ENCODE measurements at regions not wholly inside any gene's neighbourhood (a gene's known extent, or its start where the extent isn't known, plus 50 kb on each side); places are given as distances from the start of the nearest gene placed in this dataset.
"Not testable (repeated sequence)": the region's sequence is repeated elsewhere in the genome, so short reads cannot be mapped to it uniquely, and the experiment has no call there.

GRCh38 chr16:85234310-85235204, 122.3 kb upstream of the CIBAR2 start:
- no peak for TF ChIP-seq POLR2A (IDR thresholded peaks at IDR 0.05; ENCODE audit: low read depth, low read length)
- DNase-seq (ENCODE audit: insufficient read length, low spot score) (peak; percentile 97), FAIRE-seq (no peak)

- TF ChIP-seq POLR2A (IDR thresholded peaks at IDR 0.05; ENCODE audit: low read depth, low read length): no peak
- DNase-seq (ENCODE audit: insufficient read length, low spot score): peak; percentile 71
- no peak for FAIRE-seq
Observed at GRCh38 chr16:85235991-85236817, 123.9 kb upstream of the CIBAR2 start.

DNA sequence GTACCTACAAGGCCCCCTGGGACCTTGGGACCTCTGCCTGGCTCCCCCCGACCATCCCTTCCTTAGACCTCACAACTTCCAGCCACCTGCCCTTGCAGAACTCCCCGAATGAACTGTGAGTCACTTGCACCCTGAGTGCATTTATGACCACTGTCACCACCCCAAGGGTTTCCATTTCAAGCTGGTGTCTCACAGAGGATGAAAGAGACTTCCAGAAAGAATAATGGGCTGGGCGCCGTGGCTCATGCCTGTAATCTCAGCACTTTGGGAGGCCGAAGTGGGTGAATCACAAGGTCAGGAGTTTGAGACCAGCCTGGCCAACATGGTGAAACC, 124.5 kb upstream of the CIBAR2 start:
- no peak for TF ChIP-seq POLR2A (IDR thresholded peaks at IDR 0.05; ENCODE audit: low read depth, low read length)
- FAIRE-seq (no peak), DNase-seq (ENCODE audit: insufficient read length, low spot score) (peak; percentile 72)

- DNase-seq (ENCODE audit: insufficient read length, low spot score): no peak
- TF ChIP-seq POLR2A (IDR thresholded peaks at IDR 0.05; ENCODE audit: low read depth, low read length): no peak
- FAIRE-seq: no peak
Observed at GRCh38 chr16:85237817-85238216, 125.5 kb upstream of the CIBAR2 start.

- DNase-seq (ENCODE audit: insufficient read length, low spot score): no peak
- TF ChIP-seq POLR2A (IDR thresholded peaks at IDR 0.05; ENCODE audit: low read depth, low read length): no peak
- no peak for FAIRE-seq
Observed at GRCh38 chr16:85238233-85238647, 126.0 kb upstream of the CIBAR2 start.

DNA sequence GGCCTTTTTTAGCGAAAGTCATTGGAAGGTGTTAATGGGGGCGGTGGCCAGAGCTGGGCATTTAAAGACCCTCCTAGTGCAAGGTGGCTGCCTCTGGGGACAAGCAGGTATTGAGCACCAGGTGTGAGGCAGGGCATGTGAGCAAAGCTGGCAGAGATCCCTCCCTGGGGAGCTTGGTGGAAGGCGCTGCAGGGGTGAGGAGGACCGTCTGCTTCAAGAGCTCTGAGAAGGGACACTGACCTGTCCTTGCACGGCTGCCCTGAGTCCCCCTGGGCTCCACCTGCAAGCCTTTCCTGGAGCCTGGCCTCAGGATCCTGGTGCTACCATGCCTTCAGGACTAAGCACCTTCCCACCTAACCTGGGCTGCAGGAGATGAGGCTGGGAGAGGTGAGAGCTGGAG, 127.0 kb upstream of the CIBAR2 start:
- FAIRE-seq: no peak
- no peak for DNase-seq (ENCODE audit: insufficient read length, low spot score)
- TF ChIP-seq POLR2A (IDR thresholded peaks at IDR 0.05; ENCODE audit: low read depth, low read length): no peak

- DNase-seq (ENCODE audit: insufficient read length, low spot score): no peak
- TF ChIP-seq POLR2A (IDR thresholded peaks at IDR 0.05; ENCODE audit: low read depth, low read length): no peak
- no peak for FAIRE-seq
Observed at GRCh38 chr16:85239871-85240270, 127.6 kb upstream of the CIBAR2 start.

- FAIRE-seq (no peak), DNase-seq (ENCODE audit: insufficient read length, low spot score) (no peak)
Observed at GRCh38 chr16:85240982-85241924, 129.0 kb upstream of the CIBAR2 start.

DNA sequence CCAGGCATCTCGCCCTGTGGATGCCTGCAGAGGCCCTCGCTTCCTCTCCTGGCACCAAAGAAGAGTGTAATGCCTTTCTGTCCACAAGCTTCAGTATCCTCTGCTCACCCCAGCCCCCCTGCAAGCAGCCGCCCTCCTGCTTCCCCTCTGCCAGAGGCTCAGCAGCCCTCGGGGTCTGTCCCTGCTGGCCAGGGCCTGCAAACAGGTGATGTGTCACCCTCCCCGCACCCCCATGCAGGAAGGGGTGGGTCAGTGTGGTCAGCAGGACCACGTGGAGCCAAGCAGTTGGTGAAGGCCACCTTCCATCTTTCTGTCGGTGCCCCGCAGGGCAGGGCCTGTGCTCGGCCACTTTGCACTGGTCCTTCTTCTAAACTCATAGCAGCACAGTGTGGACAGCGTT, 129.9 kb upstream of the CIBAR2 start:
- FAIRE-seq (no peak), DNase-seq (ENCODE audit: insufficient read length, low spot score) (no peak)
- no peak for TF ChIP-seq POLR2A (IDR thresholded peaks at IDR 0.05; ENCODE audit: low read depth, low read length)

More at GRCh38 chr16:85240982-85241924, 129.0 kb upstream of the CIBAR2 start:
- no peak for TF ChIP-seq POLR2A (IDR thresholded peaks at IDR 0.05; ENCODE audit: low read depth, low read length)

DNA sequence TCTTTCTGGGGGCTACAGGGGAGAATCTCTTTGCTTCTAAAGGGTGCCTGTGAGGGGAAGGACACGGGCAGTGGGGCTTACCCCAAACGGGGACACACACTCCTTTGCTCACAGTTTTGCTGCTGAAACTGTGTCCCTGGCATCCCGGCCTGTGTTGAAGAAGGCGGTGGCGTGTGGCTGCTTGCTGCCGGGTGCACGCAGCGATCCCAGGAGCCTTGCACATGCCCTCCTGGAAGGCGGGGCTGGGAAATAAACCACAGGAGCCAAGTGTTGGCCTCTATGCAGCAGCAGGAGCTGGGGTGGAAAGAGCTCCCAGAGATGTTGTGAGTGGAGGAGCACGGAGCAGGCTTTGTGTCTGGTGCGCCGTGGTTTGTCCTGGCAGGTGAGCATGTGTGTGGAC, 131.0 kb upstream of the CIBAR2 start:
- no peak for TF ChIP-seq POLR2A (IDR thresholded peaks at IDR 0.05; ENCODE audit: low read depth, low read length)
- FAIRE-seq (no peak), DNase-seq (ENCODE audit: insufficient read length, low spot score) (no peak)

GRCh38 chr16:85244452-85244851, 132.2 kb upstream of the CIBAR2 start:
- FAIRE-seq; DNase-seq (ENCODE audit: insufficient read length, low spot score): not testable (repeated sequence)

DNA sequence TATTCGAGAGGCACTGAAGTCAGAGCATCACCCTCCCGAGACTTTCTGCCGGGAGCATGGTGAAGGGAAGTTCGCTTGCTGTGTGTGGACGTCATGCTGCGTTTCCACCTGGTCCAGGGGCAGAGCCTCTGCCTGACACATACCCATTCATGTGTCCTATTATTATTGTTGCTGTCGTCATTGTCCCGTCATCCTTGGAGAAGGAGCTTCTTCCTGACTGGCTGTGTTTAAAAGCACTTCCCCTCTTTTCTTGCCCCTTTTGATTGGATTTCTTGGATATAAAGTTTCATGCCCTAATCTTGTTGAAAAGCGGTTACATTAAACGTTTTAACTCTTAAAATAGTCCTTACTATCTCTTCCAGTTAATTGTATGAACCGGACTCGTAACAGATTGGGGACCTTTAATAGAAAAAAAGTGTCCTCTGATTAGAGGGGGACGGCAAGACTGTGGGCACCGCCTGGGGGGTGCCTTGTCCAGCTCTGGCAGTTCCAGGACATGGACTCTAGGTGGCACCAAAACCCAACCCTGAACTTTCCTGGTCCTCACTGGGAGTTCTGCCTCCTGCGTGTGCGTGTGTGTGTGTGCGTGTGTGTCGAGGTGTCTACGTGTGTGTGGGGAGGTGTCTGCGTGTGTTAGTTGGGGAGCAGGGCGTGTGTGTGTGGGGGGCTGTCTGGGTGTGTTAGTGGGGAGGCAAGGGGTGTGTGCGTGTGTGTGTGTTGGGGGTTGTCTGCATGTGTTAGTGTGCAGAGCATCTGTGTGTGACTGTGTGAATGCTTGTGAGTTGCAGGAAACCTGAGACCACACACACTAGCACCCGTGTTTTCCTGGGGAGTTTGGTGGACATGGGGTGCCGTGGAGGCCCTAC, 133.3 kb upstream of the CIBAR2 start:
- TF ChIP-seq POLR2A (IDR thresholded peaks at IDR 0.05; ENCODE audit: low read depth, low read length): no peak
- no peak for FAIRE-seq
- peak; percentile 66 for DNase-seq (ENCODE audit: insufficient read length, low spot score)

GRCh38 chr16:85246473-85246872, 134.2 kb upstream of the CIBAR2 start:
- no peak for TF ChIP-seq POLR2A (IDR thresholded peaks at IDR 0.05; ENCODE audit: low read depth, low read length)

More at GRCh38 chr16:85246473-85246872, 134.2 kb upstream of the CIBAR2 start:
- FAIRE-seq (no peak), DNase-seq (ENCODE audit: insufficient read length, low spot score) (no peak)
